ENCODE measurements at regions not wholly inside any gene's neighbourhood (a gene's known extent, or its start where the extent isn't known, plus 50 kb on each side); places are given as distances from the start of the nearest gene placed in this dataset.
"Not testable (repeated sequence)": the region's sequence is repeated elsewhere in the genome, so short reads cannot be mapped to it uniquely, and the experiment has no call there.

GRCh38 chr5:87733897-87734296, 321.2 kb upstream of the CCNH start:
- Histone ChIP-seq H3K27me3 (no peaks in the 10 kb centered on the region), H3K27ac (no peak overlapping the region), H3K4me3 (no peak overlapping the region), H3K9me3 (no peaks in the 10 kb centered on the region), H3K4me1 (no peaks in the 10 kb centered on the region), H3K36me3 (no peaks in the 10 kb centered on the region)
- DNase-seq (ENCODE audit: low spot score in 2 of 2), result no peak
- no peak for TF ChIP-seq CTCF (IDR thresholded peaks at IDR 0.05)
- TF ChIP-seq POLR2A (IDR thresholded peaks at IDR 0.05), result no peak
- TF ChIP-seq EP300 (IDR thresholded peaks at IDR 0.05), result no peak
- WGBS, 2 donors, result 16 to 21% methylated on average over 3 of the region's 3 CpGs

- no peak overlapping the region for H3K27ac ChIP-seq
- no peak for DNase-seq (ENCODE audit: low spot score in 2 of 2)
- 77 to 82% methylated on average over 7 of the region's 7 CpGs for WGBS, 2 donors
- H3K4me3 ChIP-seq, result no peak overlapping the region
- H3K4me1 ChIP-seq, result no peaks in the 10 kb centered on the region
- no peaks in the 10 kb centered on the region for H3K9me3 ChIP-seq
- no peaks in the 10 kb centered on the region for H3K36me3 ChIP-seq
- no peak for TF ChIP-seq CTCF (IDR thresholded peaks at IDR 0.05)
- no peak for TF ChIP-seq EP300 (IDR thresholded peaks at IDR 0.05)
- TF ChIP-seq POLR2A (IDR thresholded peaks at IDR 0.05), result no peak
- H3K27me3 ChIP-seq, result no peaks in the 10 kb centered on the region
Observed at GRCh38 chr5:87732875-87733768, 320.4 kb upstream of the CCNH start.

- no peaks in the 10 kb centered on the region for H3K9me3 ChIP-seq
- no peak overlapping the region for H3K4me3 ChIP-seq
- no peaks in the 10 kb centered on the region for H3K27me3 ChIP-seq
- no peak overlapping the region for H3K27ac ChIP-seq
- TF ChIP-seq POLR2A (IDR thresholded peaks at IDR 0.05), result no peak
- TF ChIP-seq CTCF (IDR thresholded peaks at IDR 0.05), result no peak
- TF ChIP-seq EP300 (IDR thresholded peaks at IDR 0.05), result no peak
- DNase-seq (ENCODE audit: low spot score in 2 of 2), result no peak
- H3K36me3 ChIP-seq, result no peaks in the 10 kb centered on the region
- H3K4me1 ChIP-seq, result no peaks in the 10 kb centered on the region
Observed at GRCh38 chr5:87729781-87730180, 317.1 kb upstream of the CCNH start.

GRCh38 chr5:87722286-87722685, 309.6 kb upstream of the CCNH start:
- peaks cover 0 to 8% (median 0%) of the 10 kb centered on the region in 4 donors for H3K9me3 ChIP-seq
- 65 to 66% methylated on average over 3 of the region's 3 CpGs for WGBS, 2 donors
- H3K4me1 ChIP-seq, result no peaks in the 10 kb centered on the region
- H3K27ac ChIP-seq, result no peak overlapping the region
- DNase-seq (ENCODE audit: low spot score in 2 of 2), result no peak
- no peak overlapping the region for H3K4me3 ChIP-seq
- no peak for TF ChIP-seq CTCF (IDR thresholded peaks at IDR 0.05)
- no peak for TF ChIP-seq POLR2A (IDR thresholded peaks at IDR 0.05)
- TF ChIP-seq EP300 (IDR thresholded peaks at IDR 0.05), result no peak
- H3K36me3 ChIP-seq, result no peaks in the 10 kb centered on the region
- no peaks in the 10 kb centered on the region for H3K27me3 ChIP-seq

- not testable (repeated sequence) for H3K9me3 ChIP-seq; H3K27me3 ChIP-seq; DNase-seq (ENCODE audit: low spot score in 2 of 2); H3K36me3 ChIP-seq; H3K27ac ChIP-seq; H3K4me3 ChIP-seq; H3K4me1 ChIP-seq
- 91 to 94% methylated on average over 15 of the region's 15 CpGs for WGBS, 2 donors
Observed at GRCh38 chr5:87718224-87718925, 305.6 kb upstream of the CCNH start.

Data from tibial nerve (tissue), 4 donors.